GM21619 (cell line): ENCODE measurements at regions not wholly inside any gene's neighbourhood (a gene's known extent, or its start where the extent isn't known, plus 50 kb on each side); places are given as distances from the start of the nearest gene placed in this dataset.
"Not testable (repeated sequence)": the region's sequence is repeated elsewhere in the genome, so short reads cannot be mapped to it uniquely, and the experiment has no call there.

Source experiments
- ATAC-seq: cut with Tn5 transposase; IDR thresholded peaks from one replicate; pipeline ENCODE4 v1.9.1; 2021; ENCODE audit not compliant: unreplicated experiment

- no peak for ATAC-seq
These were observed 466.3 kb downstream of the NR2F2 start for GRCh38 chr15:96796841-96797240.

DNA sequence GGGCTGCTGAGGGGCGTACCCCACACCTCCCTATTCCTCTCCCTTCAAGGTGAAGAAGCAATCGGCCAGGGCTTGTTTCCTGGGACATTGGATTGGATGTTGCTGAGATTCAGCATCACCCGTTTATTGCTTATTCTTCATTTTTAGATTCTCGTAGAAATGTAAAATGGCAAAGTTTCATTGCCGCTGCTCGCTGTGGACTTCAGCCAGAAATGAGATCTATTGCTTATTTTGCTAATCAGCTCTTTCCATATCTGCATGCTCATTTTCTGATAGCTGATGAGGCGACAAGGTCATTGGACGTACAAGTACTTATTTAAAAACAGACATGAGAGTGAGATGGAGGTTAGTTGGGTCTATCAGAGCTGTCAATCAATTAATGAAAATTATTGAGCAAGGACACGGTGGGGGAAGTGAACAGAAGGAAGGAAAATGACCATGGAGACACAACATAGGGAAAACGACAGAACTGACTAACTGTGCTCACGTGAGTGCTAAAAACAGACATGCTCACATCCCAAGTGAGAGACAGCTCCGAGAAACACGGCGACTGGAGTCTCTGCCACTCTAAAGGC is 471.2 kb downstream of the NR2F2 start:
- ATAC-seq, result no peak

DNA sequence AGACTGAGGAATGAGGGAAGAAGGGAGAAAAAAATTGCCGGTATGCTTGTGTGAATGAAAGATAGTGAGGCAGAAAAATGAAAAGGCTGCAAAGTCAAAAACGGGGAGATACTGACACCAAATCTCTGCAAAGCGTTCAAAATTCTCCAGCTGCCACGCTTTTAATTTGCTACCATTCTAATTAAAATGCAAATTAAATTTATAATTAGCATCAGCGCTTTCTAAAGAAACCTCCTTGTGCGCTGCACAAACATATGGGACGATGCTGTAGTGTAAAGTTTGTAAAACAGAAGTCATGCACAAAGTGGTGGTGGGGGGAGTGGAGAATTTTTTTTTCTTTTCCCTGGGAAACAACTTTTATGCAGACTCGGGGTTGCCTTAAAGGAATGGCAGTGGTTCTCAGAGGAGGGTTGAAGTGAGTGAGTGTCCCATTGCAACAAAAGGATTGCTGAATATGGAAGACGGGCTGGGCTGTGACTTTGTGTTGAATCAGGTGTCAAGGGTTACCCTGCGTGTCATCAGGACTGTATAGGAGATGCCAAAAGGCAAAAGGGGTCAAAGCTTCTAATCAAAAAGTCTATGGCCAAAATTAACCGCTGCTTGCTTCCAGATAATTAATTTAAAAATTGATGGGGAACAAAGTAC is 472.2 kb downstream of the NR2F2 start:
- no peak for ATAC-seq

GRCh38 chr15:96804754-96805153 is 474.3 kb downstream of the NR2F2 start:
- no peak for ATAC-seq

DNA sequence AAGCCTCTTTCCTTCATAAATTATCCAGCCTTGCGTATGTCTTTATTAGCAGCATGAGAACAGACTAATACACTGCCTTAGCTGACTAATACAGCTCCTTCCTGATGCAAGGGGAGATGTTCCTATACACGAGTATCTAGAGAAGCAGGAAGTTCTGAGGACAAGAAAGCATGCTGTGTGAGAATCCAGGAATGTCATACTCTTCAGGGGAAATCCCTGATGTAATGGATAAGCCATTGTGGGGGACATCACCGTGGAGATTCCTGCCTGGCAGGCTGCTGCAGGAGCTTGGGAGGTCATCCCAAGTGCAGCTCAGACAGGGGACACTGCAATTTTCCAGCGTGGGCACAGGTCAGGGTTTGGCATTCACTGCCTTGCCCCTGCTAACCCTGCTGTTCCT is 476.9 kb downstream of the NR2F2 start:
- no peak for ATAC-seq

DNA sequence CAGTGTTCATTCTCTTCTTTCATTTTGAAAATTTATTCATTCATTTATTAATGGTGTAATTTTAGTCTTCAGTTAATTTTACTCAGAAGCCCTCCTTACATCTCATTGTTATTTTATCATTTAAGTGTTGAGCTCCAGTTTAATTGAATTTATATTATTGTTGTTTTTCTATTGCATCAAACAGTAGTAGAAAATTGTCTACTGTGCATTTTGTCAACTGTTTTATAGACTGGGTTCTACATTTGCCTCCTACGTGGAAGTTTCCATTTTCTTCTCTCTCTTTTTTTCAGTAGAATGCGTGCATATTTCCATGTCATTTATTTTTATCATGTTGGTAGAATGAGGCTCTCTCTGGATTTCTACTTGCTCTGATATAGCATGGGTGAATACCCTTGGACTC is 487.4 kb downstream of the NR2F2 start:
- no peak for ATAC-seq

GRCh38 chr15:96818861-96819260 is 488.4 kb downstream of the NR2F2 start:
- ATAC-seq, result no peak

DNA sequence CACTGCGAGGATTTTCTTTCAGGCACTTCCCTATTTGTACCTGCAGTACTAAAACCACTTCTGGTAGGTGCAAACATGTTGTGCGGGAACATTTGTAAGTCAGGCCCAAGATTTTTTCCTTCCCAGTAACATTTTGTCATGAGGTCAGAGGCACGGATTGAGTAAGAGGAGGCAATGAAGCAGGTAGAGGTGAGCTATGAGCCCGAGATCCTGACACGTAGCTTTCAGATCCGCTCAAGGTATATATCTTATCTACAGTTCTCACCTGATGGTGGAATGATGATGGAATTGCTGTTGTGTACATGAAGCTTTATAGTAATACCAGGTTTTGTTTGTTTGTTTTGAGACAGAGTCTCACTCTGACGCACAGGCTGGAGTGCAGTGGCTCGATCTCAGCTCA is 497.5 kb downstream of the NR2F2 start:
- no peak for ATAC-seq

- no peak for ATAC-seq
These were observed 506.9 kb downstream of the NR2F2 start for GRCh38 chr15:96837241-96837970.

GRCh38 chr15:96838081-96838480 is 507.6 kb downstream of the NR2F2 start:
- no peak for ATAC-seq

GRCh38 chr15:96849271-96849900 is 518.9 kb downstream of the NR2F2 start:
- no peak for ATAC-seq

GRCh38 chr15:96851613-96852012 is 521.1 kb downstream of the NR2F2 start:
- no peak for ATAC-seq

GRCh38 chr15:96858694-96859093 is 528.2 kb downstream of the NR2F2 start:
- ATAC-seq, result no peak

DNA sequence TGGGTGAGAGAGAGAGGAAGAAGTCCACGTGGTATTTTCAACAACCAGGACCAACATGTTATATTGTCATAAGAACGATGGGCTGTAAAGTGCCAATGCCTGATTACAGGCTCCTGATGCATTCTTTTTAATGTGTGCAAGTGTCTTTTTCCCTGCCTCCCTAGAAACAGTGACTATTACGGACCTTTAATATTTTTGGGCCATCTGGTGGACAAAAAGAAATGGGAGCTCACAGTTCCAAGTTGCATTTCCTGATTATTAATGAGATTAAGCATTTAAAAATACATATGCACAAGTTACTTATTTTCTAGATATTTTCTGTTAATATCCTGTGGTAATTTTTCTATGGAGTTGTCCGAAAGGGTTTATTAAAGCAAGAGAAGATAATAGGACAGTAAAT is 530.2 kb downstream of the NR2F2 start:
- ATAC-seq, result no peak

GRCh38 chr15:96867992-96868391 is 537.5 kb downstream of the NR2F2 start:
- ATAC-seq, result no peak

- no peak for ATAC-seq
These were observed 538.6 kb downstream of the NR2F2 start for GRCh38 chr15:96869122-96869521.

GRCh38 chr15:96869790-96870189 is 539.3 kb downstream of the NR2F2 start:
- ATAC-seq, result no peak

DNA sequence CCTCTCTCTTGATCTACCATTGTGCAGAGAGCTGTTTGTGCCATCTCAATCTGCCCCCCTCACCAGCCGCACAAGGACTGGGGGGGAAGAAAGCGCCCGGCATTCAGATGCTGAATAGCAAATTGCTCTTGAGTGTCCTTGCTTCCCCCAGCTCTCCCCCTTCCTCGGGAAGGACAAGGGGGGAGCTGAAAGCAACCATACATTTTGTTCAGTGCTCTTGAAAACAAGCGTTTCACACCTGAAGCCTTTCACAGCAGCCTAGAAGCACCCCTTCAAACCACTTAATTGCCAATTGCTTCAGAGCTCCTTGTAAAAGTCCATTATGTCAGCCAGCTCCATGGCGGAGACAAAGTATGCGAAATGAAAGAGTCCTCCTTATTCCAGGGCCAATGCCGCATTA is 540.1 kb downstream of the NR2F2 start:
- ATAC-seq, result no peak

- not testable (repeated sequence) for ATAC-seq
These were observed 546.9 kb downstream of the NR2F2 start for GRCh38 chr15:96877442-96877841.

- no peak for ATAC-seq
These were observed 547.6 kb downstream of the NR2F2 start for GRCh38 chr15:96878129-96878528.

- ATAC-seq, result no peak
These were observed 551.7 kb downstream of the NR2F2 start for GRCh38 chr15:96882121-96882772.
